ENCODE measurements at regions not wholly inside any gene's neighbourhood (a gene's known extent, or its start where the extent isn't known, plus 50 kb on each side); places are given as distances from the start of the nearest gene placed in this dataset.

GRCh38 chr5:73339051-73339575 lies 109.5 kb downstream of the FOXD1 start:
- no peak for DNase-seq (ENCODE audit: low read depth)

GRCh38 chr5:73338256-73339050 lies 110.1 kb downstream of the FOXD1 start:
- no peak for DNase-seq (ENCODE audit: low read depth)

GRCh38 chr5:73337586-73338255 lies 110.9 kb downstream of the FOXD1 start:
- DNase-seq (ENCODE audit: low read depth), result no peak

- DNase-seq (ENCODE audit: low read depth), result no peak
Observed at GRCh38 chr5:73336366-73336765, 112.2 kb downstream of the FOXD1 start.

GRCh38 chr5:73333944-73334703 lies 114.5 kb downstream of the FOXD1 start:
- no peak for DNase-seq (ENCODE audit: low read depth)

GRCh38 chr5:73330613-73331012 lies 118.0 kb downstream of the FOXD1 start:
- DNase-seq (ENCODE audit: low read depth), result no peak

- no peak for DNase-seq (ENCODE audit: low read depth)
Observed at GRCh38 chr5:73328640-73329039, 119.9 kb downstream of the FOXD1 start.

- no peak for DNase-seq (ENCODE audit: low read depth)
Observed at GRCh38 chr5:73327908-73328455, 120.6 kb downstream of the FOXD1 start.

GRCh38 chr5:73325546-73325945 lies 123.0 kb downstream of the FOXD1 start:
- DNase-seq (ENCODE audit: low read depth), result no peak

GRCh38 chr5:73323466-73323865 lies 125.1 kb downstream of the FOXD1 start:
- no peak for DNase-seq (ENCODE audit: low read depth)

- DNase-seq (ENCODE audit: low read depth), result no peak
Observed at GRCh38 chr5:73322437-73323076, 126.0 kb downstream of the FOXD1 start.

GRCh38 chr5:73321757-73322436 lies 126.7 kb downstream of the FOXD1 start:
- DNase-seq (ENCODE audit: low read depth), result no peak

- DNase-seq (ENCODE audit: low read depth), result no peak
Observed at GRCh38 chr5:73319036-73319435, 129.5 kb downstream of the FOXD1 start.

GRCh38 chr5:73318308-73318719 lies 130.3 kb downstream of the FOXD1 start:
- DNase-seq (ENCODE audit: low read depth), result no peak

GRCh38 chr5:73317523-73317922 lies 131.1 kb downstream of the FOXD1 start:
- DNase-seq (ENCODE audit: low read depth), result no peak

- DNase-seq (ENCODE audit: low read depth), result no peak
Observed at GRCh38 chr5:73314395-73315257, 134.0 kb downstream of the FOXD1 start.

- no peak for DNase-seq (ENCODE audit: low read depth)
Observed at GRCh38 chr5:73312872-73313510, 135.6 kb downstream of the FOXD1 start.

- no peak for DNase-seq (ENCODE audit: low read depth)
Observed at GRCh38 chr5:73312146-73312871, 136.3 kb downstream of the FOXD1 start.
